ENCODE measurements at regions not wholly inside any gene's neighbourhood (a gene's known extent, or its start where the extent isn't known, plus 50 kb on each side); places are given as distances from the start of the nearest gene placed in this dataset.
"Not testable (repeated sequence)": the region's sequence is repeated elsewhere in the genome, so short reads cannot be mapped to it uniquely, and the experiment has no call there.

DNA sequence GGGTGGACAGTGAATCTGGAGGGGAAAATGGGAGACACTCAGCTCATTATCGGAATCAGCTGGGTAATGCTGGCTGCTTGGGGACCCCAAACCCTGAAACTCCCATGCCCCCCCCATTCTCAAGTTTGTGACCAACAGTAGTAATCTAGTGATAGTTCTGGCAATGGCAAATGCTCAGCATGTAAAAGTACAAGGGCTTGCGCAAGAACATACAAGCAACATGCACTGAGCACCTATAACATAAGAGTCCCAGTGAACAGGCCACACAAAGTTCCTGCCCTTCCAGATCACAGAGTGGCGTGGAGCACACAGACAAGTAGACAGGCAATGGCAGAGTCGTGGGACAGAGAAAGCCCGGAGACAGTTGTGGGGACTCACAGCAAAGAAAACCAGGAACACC lies 407.9 kb downstream of the MED13L start:
- Mint-ChIP-seq H3K9me3 (ENCODE audit: low read depth) (peaks cover 7% of the 10 kb centered on the region), H3K4me1 (ENCODE audit: low read depth) (peaks cover 38% of the 10 kb centered on the region), H3K27ac (peak overlapping the region; percentile 62)

DNA sequence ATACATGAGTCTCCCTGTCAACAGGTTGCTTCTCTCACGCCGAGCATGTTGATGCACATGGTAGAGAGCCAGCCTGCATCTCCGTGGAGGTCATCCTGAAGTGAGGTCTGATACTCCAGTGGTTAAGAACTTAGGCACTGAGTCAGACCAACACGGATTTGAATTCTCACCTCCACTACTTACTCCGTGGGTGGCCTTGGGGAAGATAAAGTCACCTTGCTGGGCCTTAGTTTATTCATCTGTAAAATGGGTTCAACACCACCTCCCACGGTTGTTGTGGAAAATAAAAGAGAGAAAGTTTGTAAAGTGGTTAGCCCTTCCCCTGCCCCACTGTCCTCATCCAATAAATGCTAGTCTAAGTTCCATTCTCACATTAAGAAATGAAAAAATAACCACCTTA lies 408.9 kb downstream of the MED13L start:
- Mint-ChIP-seq H3K4me1 (ENCODE audit: low read depth) (peaks cover 35% of the 10 kb centered on the region), H3K9me3 (ENCODE audit: low read depth) (peaks cover 2% of the 10 kb centered on the region), H3K27me3 (no peaks in the 10 kb centered on the region), H3K36me3 (ENCODE audit: insufficient read depth) (peaks cover 1% of the 10 kb centered on the region), H3K27ac (no peak overlapping the region), H3K4me3 (ENCODE audit: low read depth) (no peak overlapping the region)
- TF ChIP-seq, protein P1, sequence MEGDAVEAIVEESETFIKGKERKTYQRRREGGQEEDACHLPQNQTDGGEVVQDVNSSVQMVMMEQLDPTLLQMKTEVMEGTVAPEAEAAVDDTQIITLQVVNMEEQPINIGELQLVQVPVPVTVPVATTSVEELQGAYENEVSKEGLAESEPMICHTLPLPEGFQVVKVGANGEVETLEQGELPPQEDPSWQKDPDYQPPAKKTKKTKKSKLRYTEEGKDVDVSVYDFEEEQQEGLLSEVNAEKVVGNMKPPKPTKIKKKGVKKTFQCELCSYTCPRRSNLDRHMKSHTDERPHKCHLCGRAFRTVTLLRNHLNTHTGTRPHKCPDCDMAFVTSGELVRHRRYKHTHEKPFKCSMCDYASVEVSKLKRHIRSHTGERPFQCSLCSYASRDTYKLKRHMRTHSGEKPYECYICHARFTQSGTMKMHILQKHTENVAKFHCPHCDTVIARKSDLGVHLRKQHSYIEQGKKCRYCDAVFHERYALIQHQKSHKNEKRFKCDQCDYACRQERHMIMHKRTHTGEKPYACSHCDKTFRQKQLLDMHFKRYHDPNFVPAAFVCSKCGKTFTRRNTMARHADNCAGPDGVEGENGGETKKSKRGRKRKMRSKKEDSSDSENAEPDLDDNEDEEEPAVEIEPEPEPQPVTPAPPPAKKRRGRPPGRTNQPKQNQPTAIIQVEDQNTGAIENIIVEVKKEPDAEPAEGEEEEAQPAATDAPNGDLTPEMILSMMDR (IDR thresholded peaks at IDR 0.05; ENCODE audit: unreplicated experiment), result no peak
- DNase-seq (ENCODE audit: low spot score, unreplicated experiment), result no peak

More for the DNA sequence above, 407.9 kb downstream of the MED13L start:
- TF ChIP-seq, protein P1 (IDR thresholded peaks at IDR 0.05; ENCODE audit: unreplicated experiment), result no peak
- Mint-ChIP-seq H3K27me3 (no peaks in the 10 kb centered on the region), H3K36me3 (ENCODE audit: insufficient read depth) (peaks cover 2% of the 10 kb centered on the region), H3K4me3 (ENCODE audit: low read depth) (no peak overlapping the region)
- no peak for DNase-seq (ENCODE audit: low spot score, unreplicated experiment)

DNA sequence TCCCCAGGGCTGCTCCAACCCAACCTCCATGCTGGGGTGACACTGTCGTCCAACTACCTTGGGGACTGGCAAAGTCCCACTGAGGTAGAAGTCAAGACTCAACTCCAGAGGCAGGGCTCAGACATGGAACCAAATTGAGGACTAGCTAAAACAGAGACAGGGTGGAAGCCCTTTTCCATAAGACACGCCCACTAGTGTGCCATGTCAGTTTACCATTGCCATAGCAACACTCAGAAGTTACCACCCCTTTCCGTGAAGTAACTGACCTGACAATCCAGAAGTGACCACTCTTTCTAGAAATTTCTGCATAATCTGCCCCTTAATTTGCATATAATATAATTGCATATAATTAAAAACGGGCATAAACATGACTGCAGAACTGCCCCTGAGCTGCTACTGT lies 409.6 kb downstream of the MED13L start:
- Mint-ChIP-seq H3K36me3 (ENCODE audit: insufficient read depth) (no peaks in the 10 kb centered on the region), H3K9me3 (ENCODE audit: low read depth) (no peaks in the 10 kb centered on the region), H3K27me3 (no peaks in the 10 kb centered on the region), H3K4me3 (ENCODE audit: low read depth) (no peak overlapping the region), H3K4me1 (ENCODE audit: low read depth) (peaks cover 28% of the 10 kb centered on the region), H3K27ac (no peak overlapping the region)
- DNase-seq (ENCODE audit: low spot score, unreplicated experiment), result no peak
- TF ChIP-seq, protein P1 (IDR thresholded peaks at IDR 0.05; ENCODE audit: unreplicated experiment), result no peak

DNA sequence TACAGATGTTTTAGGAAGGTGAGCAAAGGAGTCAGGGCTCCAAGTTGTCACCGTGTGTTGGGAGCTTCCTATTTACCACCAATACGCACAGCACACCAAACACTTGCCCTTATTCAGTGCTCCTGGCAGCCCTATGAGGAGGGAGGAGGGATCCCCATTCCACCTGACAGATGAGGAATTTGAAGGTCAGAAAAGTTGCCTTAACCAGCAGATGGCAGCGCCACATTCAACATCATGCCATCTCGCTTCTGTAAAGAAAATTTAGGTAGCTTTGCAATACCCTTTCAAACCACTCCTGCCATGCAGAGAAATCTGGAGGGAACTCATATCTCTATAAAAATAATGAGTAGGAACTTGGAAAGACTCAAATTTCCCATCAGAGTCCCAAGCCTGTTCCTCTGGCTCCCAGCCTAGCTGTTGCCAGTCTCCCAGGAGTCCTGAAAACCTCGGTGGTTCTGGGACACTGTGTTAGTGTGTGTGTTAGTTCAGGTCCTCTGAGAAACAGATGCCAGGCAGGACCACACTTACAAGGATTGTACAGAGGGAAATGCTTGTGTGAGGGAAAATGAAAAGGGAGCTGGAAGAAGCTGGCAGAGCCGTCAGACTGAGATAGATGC lies 410.5 kb downstream of the MED13L start:
- Mint-ChIP-seq H3K9me3 (ENCODE audit: low read depth) (no peaks in the 10 kb centered on the region), H3K4me3 (ENCODE audit: low read depth) (no peak overlapping the region), H3K4me1 (ENCODE audit: low read depth) (peaks cover 20% of the 10 kb centered on the region), H3K36me3 (ENCODE audit: insufficient read depth) (no peaks in the 10 kb centered on the region), H3K27me3 (no peaks in the 10 kb centered on the region), H3K27ac (no peak overlapping the region)
- no peak for DNase-seq (ENCODE audit: low spot score, unreplicated experiment)
- TF ChIP-seq, protein P1 (IDR thresholded peaks at IDR 0.05; ENCODE audit: unreplicated experiment), result peak; percentile 33

DNA sequence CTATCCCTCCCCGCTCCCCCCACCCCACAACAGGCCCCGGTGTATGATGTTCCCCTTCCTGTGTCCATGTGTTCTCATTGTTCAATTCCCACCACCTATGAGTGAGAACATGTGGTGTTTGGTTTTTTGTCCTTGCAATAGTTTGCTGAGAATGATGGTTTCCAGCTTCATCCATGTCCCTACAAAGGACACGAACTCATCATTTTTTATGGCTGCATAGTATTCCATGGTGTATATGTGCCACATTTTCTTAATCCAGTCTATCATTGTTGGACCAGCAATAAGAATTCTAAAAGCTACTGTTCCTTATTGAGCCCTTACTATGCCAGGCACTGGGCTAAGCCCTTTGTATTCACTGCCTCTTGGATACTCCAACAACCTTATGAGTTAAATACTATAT lies 411.2 kb downstream of the MED13L start:
- DNase-seq (ENCODE audit: low spot score, unreplicated experiment); H3K27me3 Mint-ChIP-seq; H3K9me3 Mint-ChIP-seq (ENCODE audit: low read depth); H3K27ac Mint-ChIP-seq; H3K4me3 Mint-ChIP-seq (ENCODE audit: low read depth); H3K36me3 Mint-ChIP-seq (ENCODE audit: insufficient read depth): not testable (repeated sequence)
- peaks cover 13% of the 10 kb centered on the region for H3K4me1 Mint-ChIP-seq (ENCODE audit: low read depth)

DNA sequence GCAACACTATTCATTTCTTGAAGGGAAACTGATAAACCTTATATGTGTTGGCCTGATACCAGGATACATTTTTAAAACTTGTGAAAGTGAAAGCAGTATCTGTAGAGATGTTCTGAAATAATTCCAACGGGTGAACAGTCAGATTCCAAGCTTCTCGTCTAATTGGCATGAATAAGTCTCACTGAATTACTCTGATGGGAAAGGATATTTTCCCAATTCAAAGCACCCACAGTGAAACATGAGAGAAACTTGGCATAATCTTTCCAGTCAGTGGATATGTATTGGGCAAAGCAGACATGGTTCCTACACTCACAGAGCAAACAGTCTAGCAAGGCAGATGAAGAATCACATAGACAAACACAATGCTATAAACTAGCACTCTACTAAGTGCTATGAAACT lies 413.1 kb downstream of the MED13L start:
- DNase-seq (ENCODE audit: low spot score, unreplicated experiment), result no peak
- TF ChIP-seq, protein P1 (IDR thresholded peaks at IDR 0.05; ENCODE audit: unreplicated experiment), result no peak
- Mint-ChIP-seq H3K27ac (no peak overlapping the region), H3K4me3 (ENCODE audit: low read depth) (no peak overlapping the region), H3K36me3 (ENCODE audit: insufficient read depth) (no peaks in the 10 kb centered on the region), H3K27me3 (peaks cover 7% of the 10 kb centered on the region), H3K9me3 (ENCODE audit: low read depth) (no peaks in the 10 kb centered on the region), H3K4me1 (ENCODE audit: low read depth) (peaks cover 5% of the 10 kb centered on the region)
